ENCODE measurements at regions not wholly inside any gene's neighbourhood (a gene's known extent, or its start where the extent isn't known, plus 50 kb on each side); places are given as distances from the start of the nearest gene placed in this dataset.

- DNase-seq (ENCODE audit: low spot score) = no peak
Observed at GRCh38 chr14:29111554-29111953, 345.0 kb downstream of the FOXG1 start.

DNA sequence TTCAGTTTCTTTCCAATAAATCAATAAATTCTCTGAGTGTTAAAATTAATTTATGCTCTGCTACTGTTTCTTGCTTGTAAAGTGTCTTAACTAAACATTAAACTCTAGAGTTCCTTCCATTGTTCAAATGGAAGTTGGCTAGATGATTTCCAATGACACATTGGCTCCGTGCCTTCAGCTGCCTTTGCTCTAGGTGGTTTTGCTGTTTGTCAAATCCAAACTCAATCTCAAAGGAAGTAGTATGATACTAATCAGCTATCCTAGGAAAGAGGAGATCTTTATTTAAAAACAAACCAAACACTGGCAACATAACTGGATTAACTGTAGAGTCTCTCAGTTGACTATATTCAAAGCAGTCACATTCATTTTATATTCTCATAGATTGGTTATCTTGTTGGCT is 356.4 kb downstream of the FOXG1 start:
- DNase-seq (ENCODE audit: low spot score) = no peak

GRCh38 chr14:29126361-29126760 is 359.8 kb downstream of the FOXG1 start:
- no peak for DNase-seq (ENCODE audit: low spot score)

- no peak for DNase-seq (ENCODE audit: low spot score)
Observed at GRCh38 chr14:29126865-29127264, 360.3 kb downstream of the FOXG1 start.

DNA sequence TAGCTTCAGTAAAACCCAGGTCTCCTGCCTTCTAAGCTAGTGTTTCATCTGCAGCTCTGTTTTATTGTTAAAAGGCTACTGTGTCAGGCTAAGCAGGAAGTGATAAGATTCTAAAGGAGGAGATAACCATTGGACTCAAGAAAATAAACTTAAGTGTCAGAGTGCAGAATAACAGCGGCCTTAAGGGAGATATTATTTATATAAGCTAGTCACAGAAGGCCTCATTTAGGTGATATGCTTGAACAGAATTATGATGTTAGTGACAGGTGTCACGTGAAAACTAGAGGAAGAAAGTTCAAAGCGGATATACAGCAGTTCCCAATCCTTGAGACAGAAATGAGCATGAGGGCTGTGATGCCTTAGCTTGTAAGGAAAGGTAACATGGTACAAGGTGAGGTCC is 373.4 kb downstream of the FOXG1 start:
- DNase-seq (ENCODE audit: low spot score) = no peak

GRCh38 chr14:29144621-29145020 is 378.0 kb downstream of the FOXG1 start:
- no peak for DNase-seq (ENCODE audit: low spot score)

- no peak for DNase-seq (ENCODE audit: low spot score)
Observed at GRCh38 chr14:29148221-29148620, 381.6 kb downstream of the FOXG1 start.

- DNase-seq (ENCODE audit: low spot score) = no peak
Observed at GRCh38 chr14:29149798-29150197, 383.2 kb downstream of the FOXG1 start.

DNA sequence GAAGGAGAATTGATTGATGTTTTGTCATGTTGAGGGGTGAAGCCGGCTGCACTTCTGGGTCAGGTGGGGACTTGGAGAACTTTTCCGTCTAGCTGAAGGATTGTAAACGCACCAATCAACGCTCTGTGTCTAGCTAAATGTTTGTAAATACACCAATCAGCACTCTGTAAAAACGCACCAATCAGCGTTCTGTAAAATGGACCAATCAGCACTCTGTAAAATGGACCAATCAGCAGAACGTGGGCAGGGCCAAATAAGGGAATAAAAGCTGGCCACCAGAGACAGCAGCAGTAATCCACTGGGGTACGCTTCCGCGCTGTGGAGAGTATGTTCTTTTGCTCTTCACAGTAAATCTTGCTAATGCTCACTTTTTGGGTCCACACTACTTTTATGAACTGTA is 384.1 kb downstream of the FOXG1 start:
- no peak for DNase-seq (ENCODE audit: low spot score)

DNA sequence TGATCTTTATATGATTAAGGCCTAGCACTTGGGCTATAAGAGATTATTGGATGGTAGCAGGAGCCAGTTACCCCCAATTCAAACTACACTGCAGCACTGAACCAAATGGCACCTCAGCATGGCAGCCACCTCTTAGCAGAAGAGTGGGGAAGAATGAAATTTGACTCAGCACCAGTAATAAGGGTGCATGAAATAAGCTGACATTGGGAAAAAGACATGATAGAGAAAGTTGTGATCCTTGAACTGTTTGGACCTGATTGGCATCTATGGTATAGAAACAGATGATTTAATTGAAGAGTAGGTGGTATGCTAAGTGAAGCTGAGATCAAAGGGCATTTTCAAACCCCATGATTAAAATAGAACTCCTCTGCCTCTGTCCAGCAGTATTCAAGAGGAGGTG is 389.5 kb downstream of the FOXG1 start:
- no peak for DNase-seq (ENCODE audit: low spot score)

- DNase-seq (ENCODE audit: low spot score) = no peak
Observed at GRCh38 chr14:29161593-29161992, 395.0 kb downstream of the FOXG1 start.

- no peak for DNase-seq (ENCODE audit: low spot score)
Observed at GRCh38 chr14:29163109-29163508, 396.5 kb downstream of the FOXG1 start.

- no peak for DNase-seq (ENCODE audit: low spot score)
Observed at GRCh38 chr14:29165431-29165830, 398.8 kb downstream of the FOXG1 start.

- no peak for DNase-seq (ENCODE audit: low spot score)
Observed at GRCh38 chr14:29166507-29166906, 399.9 kb downstream of the FOXG1 start.

GRCh38 chr14:29168149-29168548 is 401.6 kb downstream of the FOXG1 start:
- no peak for DNase-seq (ENCODE audit: low spot score)

DNA sequence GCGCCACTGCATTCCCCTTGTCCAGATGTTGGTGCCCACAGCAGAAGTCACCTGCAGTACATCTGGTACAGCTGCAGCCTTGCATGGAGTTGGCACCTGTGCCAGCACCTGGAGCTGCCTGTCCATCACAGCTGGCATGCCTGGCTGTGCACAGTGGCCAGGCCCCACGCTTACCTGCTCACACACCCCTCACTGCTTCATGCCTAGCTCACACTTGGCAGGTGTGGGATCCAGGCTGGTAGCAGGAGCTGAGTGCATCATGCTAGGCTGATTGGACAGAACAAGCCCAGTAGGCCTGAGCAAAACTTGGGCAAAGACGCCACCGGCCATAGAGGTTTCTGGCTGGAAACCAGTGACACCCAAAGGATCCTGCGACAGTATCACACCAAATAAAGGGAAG is 402.8 kb downstream of the FOXG1 start:
- no peak for DNase-seq (ENCODE audit: low spot score)

GRCh38 chr14:29175706-29176105 is 409.1 kb downstream of the FOXG1 start:
- DNase-seq (ENCODE audit: low spot score) = no peak

DNA sequence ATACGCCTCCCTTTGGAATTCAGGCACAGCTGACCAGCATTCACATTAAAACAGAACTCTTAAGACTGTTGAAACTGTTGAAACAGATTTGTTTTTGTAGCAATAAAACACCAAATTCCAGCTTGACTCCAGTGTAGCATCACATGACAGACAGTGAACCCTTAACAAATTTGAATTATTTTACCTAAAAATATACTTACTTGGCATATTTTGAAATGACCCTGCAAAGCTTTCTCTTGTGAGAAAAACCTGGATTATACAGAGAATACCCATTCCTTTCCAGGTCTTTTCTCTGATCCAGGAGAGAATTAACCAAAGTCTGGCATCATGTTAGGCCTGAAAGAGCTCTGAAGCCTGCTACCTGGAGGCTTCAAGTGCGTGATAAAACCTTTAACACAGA is 410.3 kb downstream of the FOXG1 start:
- DNase-seq (ENCODE audit: low spot score) = no peak

- no peak for DNase-seq (ENCODE audit: low spot score)
Observed at GRCh38 chr14:29178971-29179370, 412.4 kb downstream of the FOXG1 start.

DNA sequence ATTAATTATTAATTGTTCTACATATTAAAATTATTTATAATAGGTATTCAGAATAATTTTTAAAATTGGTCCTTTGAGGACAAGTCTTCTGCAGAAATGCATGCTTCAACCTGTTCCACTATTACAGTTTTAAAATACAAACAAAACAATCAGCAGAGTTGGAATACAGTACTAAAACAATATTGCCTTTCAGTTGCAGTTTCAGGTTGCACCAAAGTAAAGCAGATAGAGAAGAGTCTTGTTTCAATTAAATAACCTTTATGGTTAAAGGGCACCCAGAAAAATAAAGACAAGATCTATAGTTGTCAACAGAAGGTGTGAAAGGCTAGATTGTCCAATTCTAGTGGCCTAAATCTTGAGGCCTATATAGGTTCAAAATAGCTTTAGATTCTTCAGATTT is 424.5 kb downstream of the FOXG1 start:
- DNase-seq (ENCODE audit: low spot score) = no peak

DNA sequence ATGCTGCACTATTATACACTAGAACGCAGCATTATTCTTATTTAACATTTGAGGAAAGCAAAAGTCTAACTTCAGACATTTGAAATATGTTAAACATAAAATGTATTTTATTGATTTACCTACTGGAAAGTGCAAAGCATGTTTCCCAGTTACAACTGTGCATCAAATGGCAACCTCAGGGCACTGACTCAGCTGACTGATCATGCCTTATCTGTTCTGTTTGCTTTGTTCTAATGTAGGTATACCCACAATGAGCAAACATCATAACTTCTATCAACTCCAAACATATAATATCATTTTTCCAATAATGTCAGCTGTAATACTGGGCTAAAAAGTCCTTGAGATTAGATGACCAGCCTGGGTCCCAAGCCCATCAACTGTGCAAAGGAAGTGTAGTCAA is 431.0 kb downstream of the FOXG1 start:
- DNase-seq (ENCODE audit: low spot score) = no peak

DNA sequence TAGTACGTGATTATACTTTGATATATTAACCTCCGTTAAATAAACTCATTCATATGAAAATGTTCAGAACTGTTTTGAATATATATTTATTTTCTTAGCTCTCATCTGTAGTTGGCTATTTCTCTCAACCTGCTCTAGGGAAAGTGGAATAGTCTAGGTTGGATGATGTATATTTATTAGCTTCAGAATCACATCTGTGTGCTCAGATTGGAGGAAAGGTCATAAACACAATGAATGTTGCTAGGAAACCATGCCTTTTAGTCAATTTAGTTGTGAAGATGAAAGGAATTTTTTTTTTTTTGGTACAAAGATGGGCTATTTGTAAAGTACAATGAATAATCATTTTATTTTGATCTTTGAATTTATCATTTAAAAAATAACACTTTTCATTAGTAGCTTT is 439.1 kb downstream of the FOXG1 start:
- no peak for DNase-seq (ENCODE audit: low spot score)

DNA sequence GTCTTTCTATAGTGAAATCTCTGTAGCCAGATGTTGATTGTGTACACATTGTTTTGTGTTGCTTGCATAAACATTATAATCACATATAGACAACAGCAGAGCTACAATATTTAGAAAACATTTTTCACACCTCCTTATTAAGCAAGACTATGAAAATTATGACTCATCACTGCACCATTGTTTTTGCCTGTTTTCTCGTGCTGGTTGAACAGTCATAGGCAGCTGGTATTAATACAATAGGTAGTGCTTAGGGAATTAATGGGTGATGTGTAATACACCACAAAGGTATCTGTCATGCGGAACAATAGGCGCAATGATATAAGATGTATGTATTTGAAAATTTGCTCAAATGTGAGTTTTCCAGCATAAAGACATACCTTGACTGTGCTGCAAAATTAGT is 449.3 kb downstream of the FOXG1 start:
- no peak for DNase-seq (ENCODE audit: low spot score)

- no peak for DNase-seq (ENCODE audit: low spot score)
Observed at GRCh38 chr14:29216268-29217232, 450.0 kb downstream of the FOXG1 start.

Measured in pons (tissue), 1 donor.